GM12872 (cell line): ENCODE measurements at regions not wholly inside any gene's neighbourhood (a gene's known extent, or its start where the extent isn't known, plus 50 kb on each side); places are given as distances from the start of the nearest gene placed in this dataset.

Experiments
- TF ChIP-seq, protein P1 (sequence below): IDR thresholded peaks from 3 replicates; pipeline ENCODE4 v1.5.1; 2011; ENCODE audit warnings: low read depth, mild to moderate bottlenecking, low read length, moderate library complexity; ENCODE audit not compliant: insufficient read depth

GRCh38 chr6:87923389-87924050 lies 124.1 kb upstream of the SPACA1 start:
- TF ChIP-seq, protein P1, sequence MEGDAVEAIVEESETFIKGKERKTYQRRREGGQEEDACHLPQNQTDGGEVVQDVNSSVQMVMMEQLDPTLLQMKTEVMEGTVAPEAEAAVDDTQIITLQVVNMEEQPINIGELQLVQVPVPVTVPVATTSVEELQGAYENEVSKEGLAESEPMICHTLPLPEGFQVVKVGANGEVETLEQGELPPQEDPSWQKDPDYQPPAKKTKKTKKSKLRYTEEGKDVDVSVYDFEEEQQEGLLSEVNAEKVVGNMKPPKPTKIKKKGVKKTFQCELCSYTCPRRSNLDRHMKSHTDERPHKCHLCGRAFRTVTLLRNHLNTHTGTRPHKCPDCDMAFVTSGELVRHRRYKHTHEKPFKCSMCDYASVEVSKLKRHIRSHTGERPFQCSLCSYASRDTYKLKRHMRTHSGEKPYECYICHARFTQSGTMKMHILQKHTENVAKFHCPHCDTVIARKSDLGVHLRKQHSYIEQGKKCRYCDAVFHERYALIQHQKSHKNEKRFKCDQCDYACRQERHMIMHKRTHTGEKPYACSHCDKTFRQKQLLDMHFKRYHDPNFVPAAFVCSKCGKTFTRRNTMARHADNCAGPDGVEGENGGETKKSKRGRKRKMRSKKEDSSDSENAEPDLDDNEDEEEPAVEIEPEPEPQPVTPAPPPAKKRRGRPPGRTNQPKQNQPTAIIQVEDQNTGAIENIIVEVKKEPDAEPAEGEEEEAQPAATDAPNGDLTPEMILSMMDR: no peak

- TF ChIP-seq, protein P1: no peak
These were observed 124.7 kb upstream of the SPACA1 start for GRCh38 chr6:87922947-87923330.

GRCh38 chr6:87922196-87922946 lies 125.3 kb upstream of the SPACA1 start:
- TF ChIP-seq, protein P1: no peak

DNA sequence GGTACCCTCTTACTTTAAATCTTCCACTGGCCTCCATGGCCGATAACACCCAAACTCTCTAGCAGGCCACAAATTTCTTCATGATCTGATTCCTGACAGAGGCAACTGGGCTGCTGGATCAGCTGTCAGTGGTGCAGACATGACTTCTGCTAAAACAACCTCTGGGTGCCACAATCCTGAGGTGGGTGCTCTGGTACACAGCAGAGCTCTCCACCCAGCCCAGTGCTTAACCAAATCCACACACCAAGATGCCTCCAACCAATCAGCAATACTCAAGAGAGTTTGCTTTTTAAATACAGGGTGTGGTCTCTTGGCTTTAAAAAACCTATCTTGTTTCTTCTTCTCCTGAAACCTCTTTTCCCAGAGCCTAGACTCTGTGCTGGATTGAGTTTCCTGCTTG lies 126.6 kb upstream of the SPACA1 start:
- TF ChIP-seq, protein P1: no peak

GRCh38 chr6:87920245-87920644 lies 127.4 kb upstream of the SPACA1 start:
- TF ChIP-seq, protein P1: no peak

- TF ChIP-seq, protein P1: no peak
These were observed 128.2 kb upstream of the SPACA1 start for GRCh38 chr6:87919416-87919815.

GRCh38 chr6:87919001-87919400 lies 128.6 kb upstream of the SPACA1 start:
- TF ChIP-seq, protein P1: no peak
